HepG2 (cell line): ENCODE measurements at regions not wholly inside any gene's neighbourhood (a gene's known extent, or its start where the extent isn't known, plus 50 kb on each side); places are given as distances from the start of the nearest gene placed in this dataset.

ENCODE experiments used
- ATAC-seq: fragments of 200-7000 bp; cut with Tn5 transposase; 3 replicates; pipeline ENCODE4 v1.9.1; 2020; ENCODE audit warnings: mild to moderate bottlenecking, moderate library complexity
- BruUV-seq: library from RNA; stranded (reverse); fragments of 400-500 nt; replicated peaks from 2 replicates; lab custom pipeline; 2021; lab: Mats Ljungman, UMichigan
- CTCF ChIA-PET: fragments of 300-600 bp; formaldehyde crosslinking; extraction: SDS; loops from one replicate; lab custom pipeline; 2021; ENCODE audit warnings: low total read pairs, inconsistent platforms, low intra/inter-chr PET ratio; lab: Yijun Ruan, JAX
- POLR2A ChIA-PET: fragments of 350-600 bp; sonication (Branson Sonifier 250); formaldehyde crosslinking; loops from one replicate; lab custom pipeline; 2020; ENCODE audit warnings: antibody characterized with exemption, inconsistent platforms; lab: Yijun Ruan, JAX
- DNase-seq: peaks from one replicate; pipeline ENCODE4 v3.0.0-alpha.2; 2015; ENCODE audit warnings: low spot score
- FAIRE-seq: peaks from 3 replicates; lab custom pipeline; 2011; peaks lifted over from hg19 to GRCh38; lab: Jason Lieb, UNC
- H2AFZ ChIP-seq: one replicate; pipeline ENCODE4 v1.6.1; 2011; ENCODE audit warnings: low read length, inconsistent platforms
- H3K27ac ChIP-seq: fragments of 300-600 bp; 3 replicates; pipeline ENCODE4 v1.8.0; 2011; ENCODE audit warnings: mixed run types, mild to moderate bottlenecking, mixed read lengths, low read length, inconsistent platforms; ENCODE audit not compliant: insufficient read depth; ENCODE audit errors: extremely low read length
- H3K27me3 ChIP-seq, 2 experiments: fragments of 200-600 bp in 1 of 2; 2 replicates in 1 of 2; 3 replicates in 1 of 2; pipeline versions ENCODE4 v1.6.0 to v1.8.0; 2011; ENCODE audit warnings: low read length in 2 of 2, mild to moderate bottlenecking in 2 of 2, moderate library complexity in 2 of 2, inconsistent platforms in 1 of 2; ENCODE audit not compliant: insufficient read depth in 2 of 2, control insufficient read depth in 1 of 2
- H3K36me3 ChIP-seq, 2 experiments: fragments of 200-600 bp in 1 of 2; replicated peaks in 1 of 2; 2 replicates in 1 of 2; 3 replicates in 1 of 2; pipeline versions ENCODE4 v1.5.1 to v1.8.0; 2011; ENCODE audit warnings: low read length in 2 of 2, inconsistent platforms in 1 of 2; ENCODE audit not compliant: insufficient read depth in 2 of 2, control insufficient read depth in 1 of 2
- H3K4me1 ChIP-seq: 2 replicates; pipeline ENCODE4 v1.5.1; 2012; ENCODE audit warnings: low read length, inconsistent platforms; ENCODE audit not compliant: insufficient read depth
- H3K4me2 ChIP-seq: 2 replicates; pipeline ENCODE4 v1.6.0; 2011; ENCODE audit warnings: low read depth, low read length, inconsistent platforms
- H3K4me3 ChIP-seq, 3 experiments: fragments of 200-600 bp in 1 of 3; sonication (generic), shearing (Covaris generic) in 1 of 3; replicated peaks in 1 of 3; 2 replicates each; pipeline ENCODE4 v1.5.1; 2011 to 2016; ENCODE audit warnings: low read length in 3 of 3, inconsistent platforms in 2 of 3, low read depth in 2 of 3, mild to moderate bottlenecking in 2 of 3, control low read depth in 1 of 3, mixed read lengths in 1 of 3; ENCODE audit not compliant: insufficient read depth in 1 of 3
- H3K79me2 ChIP-seq: one replicate; pipeline ENCODE4 v1.6.1; 2011; ENCODE audit warnings: low read length, inconsistent platforms; ENCODE audit not compliant: insufficient read depth
- H3K9ac ChIP-seq: 2 replicates; pipeline ENCODE4 v1.6.0; 2011; ENCODE audit warnings: mild to moderate bottlenecking, low read depth, low read length, inconsistent platforms; ENCODE audit not compliant: insufficient read depth
- H3K9me3 ChIP-seq: 2 replicates; pipeline ENCODE4 v1.5.1; 2012; ENCODE audit warnings: mild to moderate bottlenecking, low read length
- H4K20me1 ChIP-seq: 2 replicates; pipeline ENCODE4 v1.6.0; 2011; ENCODE audit warnings: inconsistent platforms, mild to moderate bottlenecking, low read length, moderate library complexity; ENCODE audit not compliant: insufficient read depth
- ARNTL ChIP-seq: sonication (generic); formaldehyde crosslinking; IDR thresholded peaks from 2 replicates; pipeline ENCODE4 v1.4.0; 2020; ENCODE audit warnings: mild to moderate bottlenecking, missing genetic modification reagents
- GFI1 ChIP-seq: sonication (generic); formaldehyde crosslinking; IDR thresholded peaks from 2 replicates; pipeline ENCODE4 v1.5.0; 2020; ENCODE audit warnings: missing genetic modification reagents, mild to moderate bottlenecking, borderline replicate concordance
- ISX ChIP-seq: sonication (generic); formaldehyde crosslinking; conservative IDR thresholded peaks from 2 replicates; pipeline ENCODE4 v1.5.0; 2020; ENCODE audit warnings: missing genetic modification reagents
- POLR2G ChIP-seq: fragments of 200-400 bp; formaldehyde crosslinking; IDR thresholded peaks from 2 replicates; pipeline ENCODE4 v1.6.1; 2018; ENCODE audit warnings: mild to moderate bottlenecking, low read depth, low read length, moderate library complexity
- SCMH1 ChIP-seq: sonication (generic); formaldehyde crosslinking; IDR thresholded peaks from 2 replicates; pipeline ENCODE4 v1.9.0; 2021; ENCODE audit warnings: missing genetic modification reagents, mild to moderate bottlenecking, borderline replicate concordance
- ZBTB21 ChIP-seq: sonication (generic); formaldehyde crosslinking; IDR thresholded peaks from 2 replicates; pipeline ENCODE4 v1.4.0; 2020; ENCODE audit warnings: missing genetic modification reagents
- ZBTB7A ChIP-seq: sonication (generic); formaldehyde crosslinking; IDR thresholded peaks from 2 replicates; pipeline ENCODE4 v1.8.0; 2022; ENCODE audit warnings: mild to moderate bottlenecking, missing genetic modification reagents
- ZEB1 ChIP-seq: IDR thresholded peaks from 2 replicates; pipeline ENCODE4 v1.6.1; 2012; ENCODE audit warnings: mild to moderate bottlenecking, low read depth, inconsistent platforms; ENCODE audit not compliant: insufficient replicate concordance
- ZNF136 ChIP-seq: sonication (generic); formaldehyde crosslinking; IDR thresholded peaks from 2 replicates; pipeline ENCODE4 v1.8.1; 2022; ENCODE audit warnings: low read depth, mild to moderate bottlenecking, moderate library complexity, missing genetic modification reagents
- ZNF350 ChIP-seq: sonication (generic); formaldehyde crosslinking; IDR thresholded peaks from 2 replicates; pipeline ENCODE4 v1.4.0; 2020; ENCODE audit warnings: mild to moderate bottlenecking, low read depth, missing genetic modification reagents, borderline replicate concordance
- ZNF460 ChIP-seq: sonication (generic); formaldehyde crosslinking; IDR thresholded peaks from 2 replicates; pipeline ENCODE4 v1.5.1; 2020; ENCODE audit warnings: missing genetic modification reagents, mild to moderate bottlenecking, borderline replicate concordance
- ZNF468 ChIP-seq: sonication (generic); formaldehyde crosslinking; IDR thresholded peaks from 2 replicates; pipeline ENCODE4 v1.8.0; 2022; ENCODE audit warnings: mild to moderate bottlenecking, moderate library complexity, missing genetic modification reagents
- ZNF484 ChIP-seq: sonication (generic); formaldehyde crosslinking; IDR thresholded peaks from 2 replicates; pipeline ENCODE4 v1.5.1; 2020; ENCODE audit warnings: mild to moderate bottlenecking, low read depth, missing genetic modification reagents, borderline replicate concordance
- WGBS: methylation state at CpG from one replicate; pipeline ENCODE4 v1.1.6; 2017; ENCODE audit warnings: low lambda C conversion rate; 5-methylcytosine and 5-hydroxymethylcytosine counted together
- in situ Hi-C: cut with HindIII; loops from 2 replicates; pipeline ENCODE4 v1.10.0; 2017; ENCODE audit warnings: low pct_unique_long_range_greater_than_20kb; ENCODE audit not compliant: extremely low pct_ligation_motif_present
- intact Hi-C: fragments of 100-400 bp; cut with micrococcal nuclease; formaldehyde crosslinking; loops from one replicate; pipeline ENCODE4 v1.10.0; 2022; ENCODE audit not compliant: unreplicated experiment
- TF ChIP-seq, protein P1 (sequence below): IDR thresholded peaks from 2 replicates; pipeline ENCODE4 v1.4.0; 2020; ENCODE audit warnings: mild to moderate bottlenecking, missing genetic modification reagents
- TF ChIP-seq, protein P2 (sequence below): sonication (generic); formaldehyde crosslinking; IDR thresholded peaks from 2 replicates; pipeline ENCODE4 v1.8.0; 2022; ENCODE audit warnings: mild to moderate bottlenecking, missing genetic modification reagents; ENCODE audit not compliant: insufficient replicate concordance
- TF ChIP-seq, protein P3 (sequence below): sonication (generic); formaldehyde crosslinking; IDR thresholded peaks from 2 replicates; pipeline ENCODE4 v1.4.0; 2020; ENCODE audit warnings: missing genetic modification reagents, borderline replicate concordance

DNA sequence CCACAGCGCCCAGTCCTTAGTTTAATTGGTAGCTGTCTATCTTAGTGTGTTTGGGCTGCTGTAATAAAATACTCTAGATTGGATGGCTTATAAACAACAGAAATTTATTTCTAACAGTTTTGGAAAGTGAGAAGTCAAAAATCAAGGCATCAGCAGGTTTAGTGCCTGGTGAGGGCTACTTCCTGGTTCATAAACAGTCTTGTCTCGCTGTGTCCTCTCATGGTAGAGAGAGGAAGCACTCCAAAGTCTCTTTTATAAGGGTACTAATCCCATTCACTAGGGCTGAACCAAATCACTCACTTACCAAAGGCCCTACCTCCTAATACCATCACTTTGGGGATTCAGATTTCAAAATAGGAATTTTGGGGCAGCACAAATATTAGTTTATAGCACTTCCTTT, 336.9 kb upstream of the RSPO3 start (continued):
- TF ChIP-seq, protein P1, sequence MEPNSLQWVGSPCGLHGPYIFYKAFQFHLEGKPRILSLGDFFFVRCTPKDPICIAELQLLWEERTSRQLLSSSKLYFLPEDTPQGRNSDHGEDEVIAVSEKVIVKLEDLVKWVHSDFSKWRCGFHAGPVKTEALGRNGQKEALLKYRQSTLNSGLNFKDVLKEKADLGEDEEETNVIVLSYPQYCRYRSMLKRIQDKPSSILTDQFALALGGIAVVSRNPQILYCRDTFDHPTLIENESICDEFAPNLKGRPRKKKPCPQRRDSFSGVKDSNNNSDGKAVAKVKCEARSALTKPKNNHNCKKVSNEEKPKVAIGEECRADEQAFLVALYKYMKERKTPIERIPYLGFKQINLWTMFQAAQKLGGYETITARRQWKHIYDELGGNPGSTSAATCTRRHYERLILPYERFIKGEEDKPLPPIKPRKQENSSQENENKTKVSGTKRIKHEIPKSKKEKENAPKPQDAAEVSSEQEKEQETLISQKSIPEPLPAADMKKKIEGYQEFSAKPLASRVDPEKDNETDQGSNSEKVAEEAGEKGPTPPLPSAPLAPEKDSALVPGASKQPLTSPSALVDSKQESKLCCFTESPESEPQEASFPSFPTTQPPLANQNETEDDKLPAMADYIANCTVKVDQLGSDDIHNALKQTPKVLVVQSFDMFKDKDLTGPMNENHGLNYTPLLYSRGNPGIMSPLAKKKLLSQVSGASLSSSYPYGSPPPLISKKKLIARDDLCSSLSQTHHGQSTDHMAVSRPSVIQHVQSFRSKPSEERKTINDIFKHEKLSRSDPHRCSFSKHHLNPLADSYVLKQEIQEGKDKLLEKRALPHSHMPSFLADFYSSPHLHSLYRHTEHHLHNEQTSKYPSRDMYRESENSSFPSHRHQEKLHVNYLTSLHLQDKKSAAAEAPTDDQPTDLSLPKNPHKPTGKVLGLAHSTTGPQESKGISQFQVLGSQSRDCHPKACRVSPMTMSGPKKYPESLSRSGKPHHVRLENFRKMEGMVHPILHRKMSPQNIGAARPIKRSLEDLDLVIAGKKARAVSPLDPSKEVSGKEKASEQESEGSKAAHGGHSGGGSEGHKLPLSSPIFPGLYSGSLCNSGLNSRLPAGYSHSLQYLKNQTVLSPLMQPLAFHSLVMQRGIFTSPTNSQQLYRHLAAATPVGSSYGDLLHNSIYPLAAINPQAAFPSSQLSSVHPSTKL (CRISPR knock-in tag) = no peak
- no peak for TF ChIP-seq ZEB1
- TF ChIP-seq ZNF468 (CRISPR knock-in tag) = no peak
- TF ChIP-seq ZBTB21 (CRISPR knock-in tag) = no peak
- no peak for TF ChIP-seq ZNF136 (CRISPR knock-in tag)

DNA sequence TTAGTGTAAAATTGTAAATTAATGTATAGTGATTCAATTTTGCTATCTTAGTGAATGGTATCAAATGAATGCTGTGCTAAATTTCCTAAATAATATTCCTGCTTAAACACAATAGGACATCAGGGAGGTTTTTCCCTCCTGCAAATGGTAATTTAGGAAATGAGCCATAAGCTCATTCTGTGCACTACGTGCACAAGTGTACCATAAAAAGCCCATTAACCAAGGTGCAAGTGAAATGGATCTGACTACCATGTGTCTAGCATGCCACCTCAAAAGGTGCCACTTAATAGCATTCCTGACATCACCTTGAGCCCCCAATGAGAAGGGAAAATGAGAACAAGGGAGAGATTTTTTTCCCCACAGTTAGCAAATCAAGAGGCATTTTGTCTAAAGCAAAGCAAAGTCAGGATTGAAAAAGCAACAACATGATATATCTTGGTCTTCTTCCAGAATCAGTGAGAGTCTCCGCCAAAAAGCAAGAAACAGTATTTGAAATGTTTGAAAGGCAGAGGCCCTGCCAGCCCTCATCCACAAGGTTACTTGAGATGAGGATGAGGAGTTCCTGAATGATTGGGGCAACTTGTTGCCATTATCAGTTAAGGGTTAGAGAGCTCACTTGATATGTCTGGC, 334.2 kb upstream of the RSPO3 start:
- Histone ChIP-seq H3K4me2 (no peak overlapping the region), H3K4me1 (no peaks in the 10 kb centered on the region), H3K36me3 (no peaks in the 10 kb centered on the region), H3K27me3 (no peaks in the 10 kb centered on the region), H4K20me1 (no peaks in the 10 kb centered on the region), H3K79me2 (no peaks in the 10 kb centered on the region), H3K9me3 (no peaks in the 10 kb centered on the region), H3K27ac (no peak overlapping the region), H3K9ac (no peak overlapping the region), H3K4me3 (no peak overlapping the region), H2AFZ (no peak overlapping the region)
- intact Hi-C loops = no loop called here
- ChIA-PET POLR2A (no interaction called here), CTCF (no interaction called here)
- no TSS peak for BruUV-seq
- no peak for DNase-seq
- in situ Hi-C loops = no loop called here
- FAIRE-seq = no peak
- 4% methylated on average over 2 of the region's 2 CpGs for WGBS
- ATAC-seq = no peak
- TF ChIP-seq ZNF460 (no peak), ZNF350 (CRISPR knock-in tag) (no peak), ARNTL (CRISPR knock-in tag) (no peak), ZNF484 (no peak), ZBTB7A (CRISPR knock-in tag) (no peak), GFI1 (CRISPR knock-in tag) (no peak), ISX (no peak), SCMH1 (CRISPR knock-in tag) (no peak), ZNF468 (CRISPR knock-in tag) (no peak), POLR2G (no peak)
- TF ChIP-seq, protein P2, sequence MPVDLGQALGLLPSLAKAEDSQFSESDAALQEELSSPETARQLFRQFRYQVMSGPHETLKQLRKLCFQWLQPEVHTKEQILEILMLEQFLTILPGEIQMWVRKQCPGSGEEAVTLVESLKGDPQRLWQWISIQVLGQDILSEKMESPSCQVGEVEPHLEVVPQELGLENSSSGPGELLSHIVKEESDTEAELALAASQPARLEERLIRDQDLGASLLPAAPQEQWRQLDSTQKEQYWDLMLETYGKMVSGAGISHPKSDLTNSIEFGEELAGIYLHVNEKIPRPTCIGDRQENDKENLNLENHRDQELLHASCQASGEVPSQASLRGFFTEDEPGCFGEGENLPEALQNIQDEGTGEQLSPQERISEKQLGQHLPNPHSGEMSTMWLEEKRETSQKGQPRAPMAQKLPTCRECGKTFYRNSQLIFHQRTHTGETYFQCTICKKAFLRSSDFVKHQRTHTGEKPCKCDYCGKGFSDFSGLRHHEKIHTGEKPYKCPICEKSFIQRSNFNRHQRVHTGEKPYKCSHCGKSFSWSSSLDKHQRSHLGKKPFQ = no peak
- TF ChIP-seq, protein P3, sequence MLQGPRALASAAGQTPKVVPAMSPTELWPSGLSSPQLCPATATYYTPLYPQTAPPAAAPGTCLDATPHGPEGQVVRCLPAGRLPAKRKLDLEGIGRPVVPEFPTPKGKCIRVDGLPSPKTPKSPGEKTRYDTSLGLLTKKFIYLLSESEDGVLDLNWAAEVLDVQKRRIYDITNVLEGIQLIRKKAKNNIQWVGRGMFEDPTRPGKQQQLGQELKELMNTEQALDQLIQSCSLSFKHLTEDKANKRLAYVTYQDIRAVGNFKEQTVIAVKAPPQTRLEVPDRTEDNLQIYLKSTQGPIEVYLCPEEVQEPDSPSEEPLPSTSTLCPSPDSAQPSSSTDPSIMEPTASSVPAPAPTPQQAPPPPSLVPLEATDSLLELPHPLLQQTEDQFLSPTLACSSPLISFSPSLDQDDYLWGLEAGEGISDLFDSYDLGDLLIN (CRISPR knock-in tag) = no peak
